Liver (tissue), 7 donors: ENCODE measurements at regions not wholly inside any gene's neighbourhood (a gene's known extent, or its start where the extent isn't known, plus 50 kb on each side); places are given as distances from the start of the nearest gene placed in this dataset.

Experiments
- DNase-seq: peaks from one replicate; pipeline ENCODE4 v3.0.0-alpha.2; 2017; ENCODE audit warnings: low spot score
- H3K27ac ChIP-seq, 2 donors: one replicate each; pipeline ENCODE4 v1.7.0; 2013; ENCODE audit warnings: inconsistent platforms in 2 of 2, low read length in 2 of 2, control low read depth in 1 of 2, low read depth in 1 of 2, mild to moderate bottlenecking in 1 of 2
- H3K27me3 ChIP-seq, 4 donors: one replicate each; pipeline versions ENCODE4 v1.6.1 to v1.7.0; 2013; ENCODE audit warnings: low read length in 3 of 4, inconsistent platforms in 1 of 4, mild to moderate bottlenecking in 1 of 4, moderate library complexity in 1 of 4; ENCODE audit not compliant: control insufficient read depth in 4 of 4, insufficient read depth in 4 of 4
- H3K36me3 ChIP-seq, 4 donors: one replicate each; pipeline versions ENCODE4 v1.6.1 to v1.7.0; 2013; ENCODE audit warnings: low read length in 3 of 4, mild to moderate bottlenecking in 3 of 4, low read depth in 1 of 4, moderate library complexity in 1 of 4; ENCODE audit not compliant: control insufficient read depth in 4 of 4, insufficient read depth in 3 of 4
- H3K4me1 ChIP-seq, 4 donors: one replicate each; pipeline versions ENCODE4 v1.6.1 to v1.7.0; 2013; ENCODE audit warnings: low read length in 3 of 4, mild to moderate bottlenecking in 3 of 4, moderate library complexity in 1 of 4; ENCODE audit not compliant: control insufficient read depth in 4 of 4, insufficient read depth in 4 of 4
- H3K4me3 ChIP-seq, 3 donors: one replicate each; pipeline versions ENCODE4 v1.6.1 to v1.7.0; 2013; ENCODE audit warnings: low read length in 3 of 3, control low read depth in 1 of 3, low read depth in 1 of 3, mild to moderate bottlenecking in 1 of 3
- H3K9ac ChIP-seq, 2 donors: one replicate each; pipeline ENCODE4 v1.7.0; 2013; ENCODE audit warnings: low read length in 2 of 2, mild to moderate bottlenecking in 2 of 2, moderate library complexity in 2 of 2, control low read depth in 1 of 2, low read depth in 1 of 2
- H3K9me3 ChIP-seq, 4 donors: one replicate each; pipeline versions ENCODE4 v1.6.1 to v1.7.0; 2013; ENCODE audit warnings: low read length in 3 of 4; ENCODE audit not compliant: control insufficient read depth in 4 of 4
- ATF3 ChIP-seq: IDR thresholded peaks from 2 replicates; pipeline ENCODE4 v1.6.1; 2016; ENCODE audit warnings: antibody characterized with exemption
- EGR1 ChIP-seq, 2 donors: IDR thresholded peaks; 2 replicates each; pipeline ENCODE4 v1.6.1; 2016 to 2018; ENCODE audit warnings: antibody characterized with exemption in 2 of 2, low read depth in 2 of 2
- FOXA1 ChIP-seq: IDR thresholded peaks from 2 replicates; pipeline ENCODE4 v1.6.1; 2016; ENCODE audit warnings: antibody characterized with exemption
- FOXA2 ChIP-seq: IDR thresholded peaks from 2 replicates; pipeline ENCODE4 v1.6.1; 2016; ENCODE audit warnings: antibody characterized with exemption
- GABPA ChIP-seq, 2 donors: IDR thresholded peaks in 1 of 2; conservative IDR thresholded peaks in 1 of 2; 2 replicates each; pipeline ENCODE4 v1.6.1; 2016; ENCODE audit warnings: antibody characterized with exemption in 2 of 2, mild to moderate bottlenecking in 1 of 2, moderate library complexity in 1 of 2
- HNF4A ChIP-seq, 2 donors: conservative IDR thresholded peaks; 2 replicates each; pipeline ENCODE4 v1.6.1; 2016; ENCODE audit warnings: antibody characterized with exemption in 2 of 2, mild to moderate bottlenecking in 2 of 2
- HNF4G ChIP-seq: IDR thresholded peaks from 2 replicates; pipeline ENCODE4 v1.6.1; 2016; ENCODE audit warnings: antibody characterized with exemption
- JUND ChIP-seq, 2 donors: IDR thresholded peaks; 2 replicates each; pipeline ENCODE4 v1.6.1; 2016; ENCODE audit warnings: antibody characterized with exemption in 2 of 2
- MAX ChIP-seq: IDR thresholded peaks from 2 replicates; pipeline ENCODE4 v1.6.1; 2016; ENCODE audit warnings: antibody characterized with exemption
- NR2F2 ChIP-seq: IDR thresholded peaks from 2 replicates; pipeline ENCODE4 v1.6.1; 2016; ENCODE audit warnings: antibody characterized with exemption
- REST ChIP-seq: IDR thresholded peaks from 2 replicates; pipeline ENCODE4 v1.6.1; 2016; ENCODE audit warnings: antibody characterized with exemption, mild to moderate bottlenecking
- RXRA ChIP-seq, 2 donors: IDR thresholded peaks; 2 replicates each; pipeline ENCODE4 v1.6.1; 2017 to 2018; ENCODE audit warnings: antibody characterized with exemption in 2 of 2, mild to moderate bottlenecking in 1 of 2
- SP1 ChIP-seq: IDR thresholded peaks from 2 replicates; pipeline ENCODE4 v1.6.1; 2018; ENCODE audit warnings: antibody characterized with exemption, mild to moderate bottlenecking
- TAF1 ChIP-seq: conservative IDR thresholded peaks from 2 replicates; pipeline ENCODE4 v1.6.1; 2016; ENCODE audit warnings: antibody characterized with exemption, mild to moderate bottlenecking
- YY1 ChIP-seq: IDR thresholded peaks from 2 replicates; pipeline ENCODE4 v1.6.1; 2016; ENCODE audit warnings: antibody characterized with exemption, mild to moderate bottlenecking
- WGBS: extraction: QIAGEN DNeasy Blood & Tissue Kit; methylation state at CpG from one replicate; pipeline ENCODE4 v1.1.7; 2013; 5-methylcytosine and 5-hydroxymethylcytosine counted together
- donor health status: healthy.
- donor health status: healthy.
- donor health status: healthy.
- donor health status: healthy.

- no peaks in the 10 kb centered on the region for H3K27me3 ChIP-seq
- H3K36me3 ChIP-seq, result no peaks in the 10 kb centered on the region
- no peak overlapping the region for H3K9ac ChIP-seq
- peaks cover 0 to 3% (median 0%) of the 10 kb centered on the region in 4 donors for H3K9me3 ChIP-seq
- no peak for DNase-seq
- no peak for TF ChIP-seq RXRA (IDR thresholded peaks at IDR 0.05)
- TF ChIP-seq FOXA1, result no peak
- WGBS, result 74% methylated on average over 6 of the region's 6 CpGs
- H3K4me3 ChIP-seq, result no peak overlapping the region
- H3K27ac ChIP-seq, result no peak overlapping the region
- no peaks in the 10 kb centered on the region for H3K4me1 ChIP-seq
These were observed 233.6 kb downstream of the BRD1 start for GRCh38 chr22:49594078-49594477.

GRCh38 chr22:49593509-49593908 lies 234.2 kb downstream of the BRD1 start:
- Histone ChIP-seq H3K27ac (no peak overlapping the region), H3K9me3 (peaks cover 0 to 3% (median 0%) of the 10 kb centered on the region in 4 donors), H3K27me3 (no peaks in the 10 kb centered on the region), H3K36me3 (no peaks in the 10 kb centered on the region), H3K4me3 (no peak overlapping the region), H3K4me1 (no peaks in the 10 kb centered on the region), H3K9ac (no peak overlapping the region)
- 82% methylated on average over 7 of the region's 7 CpGs for WGBS
- no peak for DNase-seq
- TF ChIP-seq ATF3 (no peak), HNF4A (conservative IDR thresholded peaks at IDR 0.05) (no peak), JUND (IDR thresholded peaks at IDR 0.05) (no peak), GABPA (IDR thresholded peaks at IDR 0.05 in 1 of 2, conservative IDR thresholded peaks at IDR 0.05 in 1 of 2) (no peak), EGR1 (IDR thresholded peaks at IDR 0.05; ENCODE audit: low read depth in 2 of 2) (no peak), NR2F2 (no peak), MAX (no peak), HNF4G (no peak), REST (no peak), YY1 (no peak), FOXA2 (no peak)

GRCh38 chr22:49592780-49593501 lies 234.7 kb downstream of the BRD1 start:
- TF ChIP-seq TAF1, result no peak
- TF ChIP-seq ATF3, result no peak
- no peak for TF ChIP-seq FOXA1
- TF ChIP-seq SP1, result no peak
- Histone ChIP-seq H3K9ac (no peak overlapping the region), H3K36me3 (no peaks in the 10 kb centered on the region), H3K9me3 (peaks cover 0 to 3% (median 1%) of the 10 kb centered on the region in 4 donors), H3K27me3 (no peaks in the 10 kb centered on the region), H3K4me1 (no peaks in the 10 kb centered on the region), H3K4me3 (no peak overlapping the region), H3K27ac (no peak overlapping the region)
- DNase-seq, result no peak
- WGBS, result 69% methylated on average over 12 of the region's 12 CpGs
